OCI-LY7 (cell line): ENCODE measurements at regions not wholly inside any gene's neighbourhood (a gene's known extent, or its start where the extent isn't known, plus 50 kb on each side); places are given as distances from the start of the nearest gene placed in this dataset.

Source experiments
- BruUV-seq: library from RNA; stranded (reverse); fragments of 400-500 nt; replicated peaks from 2 replicates; lab custom pipeline; 2021; lab: Mats Ljungman, UMichigan
- CTCF ChIA-PET: fragments of 300-600 bp; sonication (Branson Sonifier 250); formaldehyde crosslinking; loops from one replicate; lab custom pipeline; 2022; ENCODE audit warnings: antibody characterized with exemption; ENCODE audit not compliant: unreplicated experiment; lab: Charles Lee
- POLR2A ChIA-PET: fragments of 300-600 bp; sonication (Branson Sonifier 250); formaldehyde crosslinking; loops from one replicate; lab custom pipeline; 2022; ENCODE audit warnings: antibody characterized with exemption; lab: Charles Lee
- DNase-seq: peaks from one replicate; pipeline ENCODE4 v3.0.0-alpha.2; 2015; ENCODE audit warnings: low spot score
- H2AFZ ChIP-seq: fragments of 200-600 bp; sonication (generic), shearing (Covaris generic); 2 replicates; pipeline ENCODE4 v1.6.1; 2014; ENCODE audit warnings: mild to moderate bottlenecking, antibody characterized with exemption, low read length, moderate library complexity
- H3K27ac ChIP-seq: fragments of 200-600 bp; sonication (generic); 2 replicates; pipeline ENCODE4 v1.5.1; 2014; ENCODE audit warnings: mixed run types, low read depth, mild to moderate bottlenecking, moderate library complexity, low read length, inconsistent platforms; ENCODE audit not compliant: poor library complexity, severe bottlenecking
- H3K36me3 ChIP-seq: fragments of 200-600 bp; sonication (generic); 2 replicates; pipeline ENCODE4 v1.6.1; 2014; ENCODE audit warnings: mild to moderate bottlenecking, antibody characterized with exemption, low read length, moderate library complexity, mixed read lengths; ENCODE audit not compliant: insufficient read depth
- H3K4me1 ChIP-seq: fragments of 200-600 bp; sonication (generic); 2 replicates; pipeline ENCODE4 v1.5.1; 2014; ENCODE audit warnings: mild to moderate bottlenecking, low read length; ENCODE audit not compliant: insufficient read depth, poor library complexity, severe bottlenecking
- H3K4me2 ChIP-seq: fragments of 200-600 bp; sonication (generic); 2 replicates; pipeline ENCODE4 v1.6.1; 2014; ENCODE audit warnings: mild to moderate bottlenecking, low read length
- H3K4me3 ChIP-seq: fragments of 200-600 bp; sonication (generic); 2 replicates; pipeline ENCODE4 v1.5.1; 2014; ENCODE audit warnings: mild to moderate bottlenecking, low read depth, low read length; ENCODE audit not compliant: poor library complexity, severe bottlenecking
- H3K79me2 ChIP-seq: fragments of 200-600 bp; sonication (generic); 2 replicates; pipeline ENCODE4 v1.6.1; 2016; ENCODE audit warnings: low read depth, mild to moderate bottlenecking, low read length, moderate library complexity, mixed read lengths; ENCODE audit not compliant: insufficient read depth
- H3K9me2 ChIP-seq: fragments of 200-600 bp; sonication (generic); 2 replicates; pipeline ENCODE4 v1.6.1; 2016; ENCODE audit warnings: mild to moderate bottlenecking, low read length, mixed read lengths; ENCODE audit not compliant: insufficient read depth
- H3K9me3 ChIP-seq: fragments of 200-600 bp; sonication (generic); 2 replicates; pipeline ENCODE4 v1.6.1; 2014; ENCODE audit warnings: mild to moderate bottlenecking, mixed run types, low read length, mixed read lengths
- H4K20me1 ChIP-seq: fragments of 200-600 bp; sonication (generic); 2 replicates; pipeline ENCODE4 v1.6.1; 2014; ENCODE audit warnings: mild to moderate bottlenecking, antibody characterized with exemption, low read length, moderate library complexity, mixed read lengths; ENCODE audit not compliant: insufficient read depth
- EZH2phosphoT487 ChIP-seq: fragments of 200-600 bp; sonication (generic); IDR thresholded peaks from 2 replicates; pipeline ENCODE4 v1.6.1; 2018; ENCODE audit warnings: low read depth, borderline replicate concordance, mild to moderate bottlenecking, mixed run types, antibody characterized with exemption, low read length, moderate library complexity, mixed read lengths
- intact Hi-C: fragments of 100-400 bp; cut with micrococcal nuclease; formaldehyde crosslinking; loops from one replicate; pipeline ENCODE4 v1.10.0; 2022; ENCODE audit not compliant: unreplicated experiment
- TF ChIP-seq, protein P1 (sequence below): fragments of 200-600 bp; sonication (generic); conservative IDR thresholded peaks from 2 replicates; pipeline ENCODE4 v1.5.1; 2014; ENCODE audit warnings: mild to moderate bottlenecking, antibody characterized with exemption, low read length, moderate library complexity, mixed read lengths

GRCh38 chrX:49746306-49746705, 50.5 kb upstream of the PAGE1 start:
- H3K4me1 ChIP-seq = no peaks in the 10 kb centered on the region
- no peaks in the 10 kb centered on the region for H3K9me3 ChIP-seq
- H3K4me2 ChIP-seq = no peak overlapping the region
- ChIA-PET POLR2A (no interaction called here), CTCF (no interaction called here)
- no peaks in the 10 kb centered on the region for H3K79me2 ChIP-seq
- no peaks in the 10 kb centered on the region for H4K20me1 ChIP-seq
- no peak overlapping the region for H3K27ac ChIP-seq
- intact Hi-C loops = no loop called here
- H3K36me3 ChIP-seq = no peaks in the 10 kb centered on the region
- no peak overlapping the region for H3K4me3 ChIP-seq
- DNase-seq = no peak
- no TSS peak for BruUV-seq
- no peak overlapping the region for H2AFZ ChIP-seq
- TF ChIP-seq, protein P1, sequence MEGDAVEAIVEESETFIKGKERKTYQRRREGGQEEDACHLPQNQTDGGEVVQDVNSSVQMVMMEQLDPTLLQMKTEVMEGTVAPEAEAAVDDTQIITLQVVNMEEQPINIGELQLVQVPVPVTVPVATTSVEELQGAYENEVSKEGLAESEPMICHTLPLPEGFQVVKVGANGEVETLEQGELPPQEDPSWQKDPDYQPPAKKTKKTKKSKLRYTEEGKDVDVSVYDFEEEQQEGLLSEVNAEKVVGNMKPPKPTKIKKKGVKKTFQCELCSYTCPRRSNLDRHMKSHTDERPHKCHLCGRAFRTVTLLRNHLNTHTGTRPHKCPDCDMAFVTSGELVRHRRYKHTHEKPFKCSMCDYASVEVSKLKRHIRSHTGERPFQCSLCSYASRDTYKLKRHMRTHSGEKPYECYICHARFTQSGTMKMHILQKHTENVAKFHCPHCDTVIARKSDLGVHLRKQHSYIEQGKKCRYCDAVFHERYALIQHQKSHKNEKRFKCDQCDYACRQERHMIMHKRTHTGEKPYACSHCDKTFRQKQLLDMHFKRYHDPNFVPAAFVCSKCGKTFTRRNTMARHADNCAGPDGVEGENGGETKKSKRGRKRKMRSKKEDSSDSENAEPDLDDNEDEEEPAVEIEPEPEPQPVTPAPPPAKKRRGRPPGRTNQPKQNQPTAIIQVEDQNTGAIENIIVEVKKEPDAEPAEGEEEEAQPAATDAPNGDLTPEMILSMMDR = no peak
- no peak for TF ChIP-seq EZH2phosphoT487
- H3K9me2 ChIP-seq = no peaks in the 10 kb centered on the region
